CD14-positive monocyte (primary cell): ENCODE measurements at regions not wholly inside any gene's neighbourhood (a gene's known extent, or its start where the extent isn't known, plus 50 kb on each side); places are given as distances from the start of the nearest gene placed in this dataset.
A peak's percentile ranks its signal among the peaks of the same experiment; 100 is the strongest.

Experiments used
- DNase-seq, 3 donors: peaks; one replicate each; pipeline ENCODE4 v3.0.0-alpha.2; 2011 to 2022
- H2AFZ ChIP-seq: 2 replicates; pipeline ENCODE4 v1.6.0; 2012; ENCODE audit warnings: mild to moderate bottlenecking, low read depth, low read length, inconsistent platforms; ENCODE audit not compliant: insufficient read depth, poor library complexity, severe bottlenecking
- H3K27ac ChIP-seq, 2 donors: 1 replicate in 1 of 2; 2 replicates in 1 of 2; pipeline ENCODE4 v1.5.1; 2012 to 2013; ENCODE audit warnings: low read length in 2 of 2, control low read depth in 1 of 2, inconsistent platforms in 1 of 2, low read depth in 1 of 2, mild to moderate bottlenecking in 1 of 2
- H3K27me3 ChIP-seq, 2 donors: one replicate each; pipeline versions ENCODE4 v1.6.0 to v1.6.1; 2011 to 2013; ENCODE audit warnings: low read length in 2 of 2; ENCODE audit not compliant: control insufficient read depth in 2 of 2, insufficient read depth in 2 of 2
- H3K36me3 ChIP-seq, 2 donors: replicated peaks in 1 of 2; 1 replicate in 1 of 2; 2 replicates in 1 of 2; pipeline versions ENCODE4 v1.5.1 to v1.6.1; 2012 to 2013; ENCODE audit warnings: low read length in 2 of 2, control low read depth in 1 of 2, inconsistent platforms in 1 of 2, mild to moderate bottlenecking in 1 of 2; ENCODE audit not compliant: insufficient read depth in 2 of 2, control insufficient read depth in 1 of 2
- H3K4me1 ChIP-seq, 2 donors: 1 replicate in 1 of 2; 2 replicates in 1 of 2; pipeline versions ENCODE4 v1.5.1 to v1.6.1; 2012 to 2013; ENCODE audit warnings: low read length in 2 of 2, control low read depth in 1 of 2, inconsistent platforms in 1 of 2, mild to moderate bottlenecking in 1 of 2, moderate library complexity in 1 of 2; ENCODE audit not compliant: insufficient read depth in 2 of 2, control insufficient read depth in 1 of 2
- H3K4me2 ChIP-seq: replicated peaks from 2 replicates; pipeline ENCODE3; 2012; ENCODE audit warnings: low read length, moderate library complexity, mild to moderate bottlenecking; ENCODE audit not compliant: poor library complexity, severe bottlenecking; ENCODE audit errors: extremely low read depth
- H3K4me3 ChIP-seq, 3 experiments: fragments of 200-600 bp in 1 of 3; sonication (generic) in 1 of 3; replicated peaks in 1 of 3; 1 replicate in 2 of 3; 2 replicates in 1 of 3; pipeline ENCODE4 v1.5.1; 2011 to 2013; ENCODE audit warnings: low read length in 3 of 3, mild to moderate bottlenecking in 3 of 3, control low read depth in 2 of 3, low read depth in 2 of 3, inconsistent platforms in 1 of 3, moderate library complexity in 1 of 3
- H3K79me2 ChIP-seq: 2 replicates; pipeline ENCODE4 v1.6.0; 2012; ENCODE audit warnings: mild to moderate bottlenecking, control low read depth, inconsistent platforms, low read length, moderate library complexity; ENCODE audit not compliant: insufficient read depth
- H3K9ac ChIP-seq: 2 replicates; pipeline ENCODE4 v1.6.0; 2017; ENCODE audit warnings: low read length, mild to moderate bottlenecking; ENCODE audit not compliant: insufficient read depth, poor library complexity, severe bottlenecking
- H3K9me3 ChIP-seq, 2 donors: replicated peaks in 1 of 2; 1 replicate in 1 of 2; 2 replicates in 1 of 2; pipeline versions ENCODE4 v1.5.1 to v1.6.1; 2012 to 2013; ENCODE audit warnings: low read length in 2 of 2, control low read depth in 1 of 2; ENCODE audit not compliant: control insufficient read depth in 1 of 2, insufficient read depth in 1 of 2
- H4K20me1 ChIP-seq: 2 replicates; pipeline ENCODE4 v1.6.0; 2012; ENCODE audit warnings: mild to moderate bottlenecking, low read length, control low read depth, moderate library complexity; ENCODE audit not compliant: insufficient read depth
- H3K27ac Mint-ChIP-seq, 7 donors: one replicate each; pipeline ENCODE4 v1.8.0; 2020; ENCODE audit warnings: mild to moderate bottlenecking in 7 of 7, mixed read lengths in 7 of 7, moderate library complexity in 6 of 7, inconsistent platforms in 2 of 7
- H3K27me3 Mint-ChIP-seq, 3 donors: one replicate each; pipeline ENCODE4 v1.8.0; 2021 to 2022; ENCODE audit warnings: low read depth in 3 of 3, mild to moderate bottlenecking in 3 of 3, mixed read lengths in 3 of 3, moderate library complexity in 3 of 3, inconsistent platforms in 1 of 3
- H3K36me3 Mint-ChIP-seq, 2 donors: one replicate each; pipeline ENCODE4 v1.8.0; 2020; ENCODE audit warnings: mixed read lengths in 2 of 2, inconsistent platforms in 1 of 2, mild to moderate bottlenecking in 1 of 2
- H3K4me1 Mint-ChIP-seq: one replicate; pipeline ENCODE4 v1.8.0; 2020; ENCODE audit warnings: mild to moderate bottlenecking, mixed read lengths
- H3K4me3 Mint-ChIP-seq, 2 donors: one replicate each; pipeline ENCODE4 v1.8.0; 2020; ENCODE audit warnings: mild to moderate bottlenecking in 2 of 2, mixed read lengths in 2 of 2, moderate library complexity in 1 of 2
- H3K9me3 Mint-ChIP-seq, 7 donors: one replicate each; pipeline ENCODE4 v1.8.0; 2020 to 2022; ENCODE audit warnings: mixed read lengths in 7 of 7, mild to moderate bottlenecking in 6 of 7, moderate library complexity in 6 of 7, inconsistent platforms in 2 of 7
- CTCF ChIP-seq: fragments of 200-600 bp; IDR thresholded peaks from one replicate; pipeline ENCODE4 v1.8.0; 2022; ENCODE audit warnings: antibody characterized with exemption, mild to moderate bottlenecking
- WGBS: methylation state at CpG from one replicate; pipeline ENCODE4 v1.1.5; 2013; ENCODE audit warnings: missing lambda C conversion rate; ENCODE audit not compliant: insufficient coverage; 5-methylcytosine and 5-hydroxymethylcytosine counted together
- intact Hi-C, 2 donors: fragments of 100-400 bp; cut with micrococcal nuclease; formaldehyde crosslinking; loops; one replicate each; pipeline versions ENCODE4 v1.15.0 to v1.15.1; 2023

- Histone ChIP-seq H4K20me1 (no peaks in the 10 kb centered on the region), H3K79me2 (no peaks in the 10 kb centered on the region), H3K4me2 (no peak overlapping the region), H3K9ac (no peak overlapping the region), H3K9me3 (no peaks in the 10 kb centered on the region), H3K27me3 (peaks cover 2 to 7% of the 10 kb centered on the region in 2 donors), H3K4me1 (no peaks in the 10 kb centered on the region), H2AFZ (no peak overlapping the region), H3K4me3 (no peak overlapping the region), H3K27ac (no peak overlapping the region), H3K36me3 (no peaks in the 10 kb centered on the region)
- intact Hi-C loops: no loop called here
- WGBS: no CpG with 5 or more reads among the region's 11 CpGs
- Mint-ChIP-seq H3K9me3 (peaks cover 0 to 4% (median 0%) of the 10 kb centered on the region in 7 donors), H3K4me1 (peaks cover 8% of the 10 kb centered on the region), H3K27me3 (peaks cover 9 to 37% (median 23%) of the 10 kb centered on the region in 3 donors), H3K36me3 (no peaks in the 10 kb centered on the region), H3K27ac (no peak overlapping the region), H3K4me3 (peak overlapping the region in 1 of 2 donors; percentile 30)
- TF ChIP-seq CTCF: no peak
- no peak for DNase-seq
Measured at GRCh38 chr1:36595349-36595748, 112.6 kb upstream of the CSF3R start.

- intact Hi-C loops: no loop called here
- TF ChIP-seq CTCF: no peak
- Mint-ChIP-seq H3K4me3 (no peak overlapping the region), H3K27ac (peak overlapping the region in 1 of 7 donors; percentile 58), H3K9me3 (peaks cover 0 to 4% (median 0%) of the 10 kb centered on the region in 7 donors), H3K4me1 (peaks cover 4% of the 10 kb centered on the region), H3K27me3 (peaks cover 9 to 41% (median 25%) of the 10 kb centered on the region in 3 donors), H3K36me3 (no peaks in the 10 kb centered on the region)
- H3K9me3 ChIP-seq: no peaks in the 10 kb centered on the region
- no peak overlapping the region for H3K9ac ChIP-seq
- no peaks in the 10 kb centered on the region for H3K79me2 ChIP-seq
- H3K4me2 ChIP-seq: no peak overlapping the region
- peaks cover 2 to 7% of the 10 kb centered on the region in 2 donors for H3K27me3 ChIP-seq
- H3K36me3 ChIP-seq: no peaks in the 10 kb centered on the region
- DNase-seq: no peak
- H2AFZ ChIP-seq: no peak overlapping the region
- no peaks in the 10 kb centered on the region for H4K20me1 ChIP-seq
- H3K4me1 ChIP-seq: no peaks in the 10 kb centered on the region
- H3K27ac ChIP-seq: no peak overlapping the region
- WGBS: 100% methylated on average over 3 of the region's 7 CpGs
- no peak overlapping the region for H3K4me3 ChIP-seq
Measured at GRCh38 chr1:36594023-36594422, 111.3 kb upstream of the CSF3R start.
